ENCODE measurements at regions not wholly inside any gene's neighbourhood (a gene's known extent, or its start where the extent isn't known, plus 50 kb on each side); places are given as distances from the start of the nearest gene placed in this dataset.

- TF ChIP-seq ZNF592 (IDR thresholded peaks at IDR 0.05): no peak
- TF ChIP-seq TAF1 (IDR thresholded peaks at IDR 0.05; ENCODE audit: borderline replicate concordance, low read depth, low read length): no peak
- no peak for TF ChIP-seq WRNIP1 (IDR thresholded peaks at IDR 0.05; ENCODE audit: borderline replicate concordance, low read depth, low read length)
- peak; percentile 62; the same call in 1 of the 2 replicates for TF ChIP-seq ATF2 (IDR thresholded peaks at IDR 0.05; ENCODE audit: low read length)
- no peak for TF ChIP-seq MYB (IDR thresholded peaks at IDR 0.05; ENCODE audit: borderline replicate concordance, low read depth, low read length)
- no peak for TF ChIP-seq MAX (IDR thresholded peaks at IDR 0.05; ENCODE audit: low read depth, low read length)
- peak; percentile 72; the same call in 1 of the 2 replicates for TF ChIP-seq ASH2L (IDR thresholded peaks at IDR 0.05; ENCODE audit: borderline replicate concordance, low read depth)
- no peak for TF ChIP-seq FOS (IDR thresholded peaks at IDR 0.05; ENCODE audit: borderline replicate concordance, extremely low read depth, insufficient read length)
- TF ChIP-seq RB1 (IDR thresholded peaks at IDR 0.05; ENCODE audit: borderline replicate concordance): no peak
- TF ChIP-seq MTA2 (IDR thresholded peaks at IDR 0.05; ENCODE audit: low read depth): 0 out of 2 replicates have a peak, but pooled peaks have one; percentile 15
- TF ChIP-seq NRF1 (conservative IDR thresholded peaks at IDR 0.05; ENCODE audit: low read depth, low read length): no peak
- TF ChIP-seq MYC (IDR thresholded peaks at IDR 0.05; ENCODE audit: insufficient read depth, insufficient read length, insufficient replicate concordance, low read length, severe bottlenecking): no peak
- no peak for TF ChIP-seq ZNF217 (IDR thresholded peaks at IDR 0.05)
- TF ChIP-seq DPF2 (IDR thresholded peaks at IDR 0.05): 0 out of 2 replicates have a peak, but pooled peaks have one; percentile 50
- TF ChIP-seq KAT2A (conservative IDR thresholded peaks at IDR 0.05; ENCODE audit: control insufficient read depth, low read depth, low read length): no peak
- TF ChIP-seq CHD4 (IDR thresholded peaks at IDR 0.05): no peak
- TF ChIP-seq KDM1A (IDR thresholded peaks at IDR 0.05; ENCODE audit: borderline replicate concordance): no peak
- no peak for TF ChIP-seq NR2C1 (IDR thresholded peaks at IDR 0.05)
- no peak for TF ChIP-seq SMARCA5 (IDR thresholded peaks at IDR 0.05)
- TF ChIP-seq SUZ12 (IDR thresholded peaks at IDR 0.05; ENCODE audit: unreplicated experiment): no peak
- TF ChIP-seq GABPA (IDR thresholded peaks at IDR 0.05; ENCODE audit: low read depth): no peak
- TF ChIP-seq SKIL (IDR thresholded peaks at IDR 0.05; ENCODE audit: low read depth, poor library complexity, severe bottlenecking): no peak
- TF ChIP-seq JUNB (IDR thresholded peaks at IDR 0.05): no peak
- TF ChIP-seq SRF (IDR thresholded peaks at IDR 0.05; ENCODE audit: low read depth in 2 of 2, low read length in 2 of 2): no peak
- peak; percentile 17; the same call in 1 of the 2 replicates for TF ChIP-seq NBN (IDR thresholded peaks at IDR 0.05)
These were observed 95.8 kb upstream of the EGFL6 start (continued) for GRCh38 chrX:13473442-13474163.
